ENCODE measurements at regions not wholly inside any gene's neighbourhood (a gene's known extent, or its start where the extent isn't known, plus 50 kb on each side); places are given as distances from the start of the nearest gene placed in this dataset.

- no peak for DNase-seq
- H3K27ac Mint-ChIP-seq, result no peak overlapping the region
- no peaks in the 10 kb centered on the region for H3K27me3 Mint-ChIP-seq
- no peaks in the 10 kb centered on the region for H3K36me3 Mint-ChIP-seq (ENCODE audit: low read depth)
- peaks cover 13% of the 10 kb centered on the region for H3K4me1 Mint-ChIP-seq (ENCODE audit: low read depth)
- no peaks in the 10 kb centered on the region for H3K9me3 Mint-ChIP-seq
- no peak overlapping the region for H3K4me3 Mint-ChIP-seq
Measured at GRCh38 chr1:234710381-234710780, 100.4 kb upstream of the IRF2BP2 start.

DNA sequence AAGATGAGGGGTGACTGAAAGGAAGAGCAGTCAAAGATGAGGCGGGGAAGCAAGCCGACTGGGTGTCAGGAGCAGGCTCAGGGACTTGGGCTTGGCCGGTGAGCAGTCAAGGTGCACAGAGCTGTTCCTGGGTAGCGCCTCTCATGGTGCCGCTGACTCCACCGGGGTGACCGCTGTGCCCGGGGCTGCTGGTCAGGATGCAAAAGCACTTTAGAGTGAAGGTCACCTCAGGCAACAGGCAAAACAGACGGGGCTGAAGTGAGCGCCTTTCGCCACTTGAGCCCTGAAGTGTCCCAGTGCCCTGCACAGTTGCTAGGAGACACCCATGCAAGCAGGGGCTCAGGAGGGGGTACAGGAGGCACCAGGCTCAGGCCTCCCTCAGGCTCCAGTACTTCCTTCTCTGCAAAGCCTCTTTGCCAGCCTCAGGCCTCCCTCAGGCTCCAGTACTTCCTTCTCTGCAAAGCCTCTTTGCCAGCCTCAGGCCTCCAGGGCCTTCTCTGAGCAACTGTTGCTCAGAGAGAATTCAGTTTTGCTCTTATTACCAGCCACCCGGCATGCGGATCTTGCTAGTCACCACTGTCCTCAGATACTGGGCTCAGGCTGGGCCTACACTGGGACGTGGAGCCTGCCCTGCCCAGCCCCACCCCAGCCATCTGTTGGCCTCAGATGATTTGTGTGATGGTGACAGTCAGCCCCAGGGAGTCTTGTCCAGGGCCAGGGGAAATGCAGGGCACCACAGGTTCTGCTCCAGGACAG is 99.7 kb upstream of the IRF2BP2 start:
- Mint-ChIP-seq H3K4me3 (no peak overlapping the region), H3K36me3 (ENCODE audit: low read depth) (no peaks in the 10 kb centered on the region), H3K9me3 (no peaks in the 10 kb centered on the region), H3K4me1 (ENCODE audit: low read depth) (peaks cover 15% of the 10 kb centered on the region), H3K27ac (no peak overlapping the region), H3K27me3 (no peaks in the 10 kb centered on the region)
- DNase-seq, result no peak

DNA sequence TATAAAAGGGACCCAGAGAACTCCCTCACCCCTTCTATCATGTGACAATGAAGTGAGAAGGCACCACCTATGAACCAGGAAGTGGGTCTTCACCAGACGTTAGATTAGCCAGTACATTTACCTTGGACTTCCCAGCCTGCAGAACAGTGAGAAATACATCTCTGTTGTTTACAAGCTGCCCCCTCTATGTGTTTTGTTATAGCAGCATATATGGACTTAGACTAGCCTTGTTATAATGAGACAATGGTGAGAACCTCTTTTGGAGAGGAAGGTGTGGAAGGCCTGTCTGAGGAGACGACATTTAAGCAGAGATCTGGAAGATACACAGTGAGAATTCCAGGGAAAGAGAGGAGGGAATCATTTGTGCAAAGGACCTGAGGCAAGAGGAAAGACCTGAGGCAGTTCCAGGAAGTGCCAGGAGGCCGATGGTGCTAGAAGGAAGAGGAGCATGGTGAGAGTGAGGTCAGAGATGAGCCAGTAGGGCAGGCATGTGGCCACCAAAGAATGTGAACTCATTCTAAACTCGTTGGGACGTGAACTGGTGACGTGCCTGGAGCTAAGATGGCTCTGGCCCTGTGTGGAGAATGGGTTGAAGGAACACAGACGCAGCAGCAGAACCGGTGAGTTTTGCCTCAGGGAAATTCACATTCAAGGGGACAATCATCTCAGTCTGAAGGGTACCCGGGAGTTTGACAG is 98.9 kb upstream of the IRF2BP2 start:
- Mint-ChIP-seq H3K27ac (no peak overlapping the region), H3K9me3 (no peaks in the 10 kb centered on the region), H3K4me1 (ENCODE audit: low read depth) (peaks cover 11% of the 10 kb centered on the region), H3K36me3 (ENCODE audit: low read depth) (no peaks in the 10 kb centered on the region), H3K27me3 (no peaks in the 10 kb centered on the region), H3K4me3 (no peak overlapping the region)
- no peak for DNase-seq

DNA sequence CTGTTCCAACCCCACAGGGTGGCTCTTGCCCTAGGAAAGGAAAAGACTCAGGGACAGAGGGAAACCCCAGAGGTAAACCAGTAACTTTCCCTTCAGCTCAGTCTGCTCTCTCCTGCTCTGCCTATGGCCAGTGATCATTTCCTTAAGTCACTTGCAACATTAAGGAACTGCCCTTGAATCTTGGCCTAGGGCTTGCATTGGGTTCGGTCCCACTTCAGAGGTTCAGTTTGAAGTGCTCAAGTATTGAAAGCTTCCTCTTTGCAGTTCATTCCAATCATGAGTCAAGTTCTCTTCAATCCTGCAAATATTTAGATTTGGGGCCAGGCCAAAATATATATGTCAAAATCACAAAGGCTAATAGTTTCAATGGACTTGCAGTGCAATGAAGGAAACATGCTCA is 97.7 kb upstream of the IRF2BP2 start:
- Mint-ChIP-seq H3K27ac (no peak overlapping the region), H3K4me1 (ENCODE audit: low read depth) (peaks cover 11% of the 10 kb centered on the region), H3K36me3 (ENCODE audit: low read depth) (no peaks in the 10 kb centered on the region), H3K4me3 (no peak overlapping the region), H3K27me3 (no peaks in the 10 kb centered on the region), H3K9me3 (no peaks in the 10 kb centered on the region)
- no peak for DNase-seq

GRCh38 chr1:234706931-234707330 is 97.0 kb upstream of the IRF2BP2 start:
- no peak for DNase-seq
- H3K27ac Mint-ChIP-seq, result no peak overlapping the region
- H3K4me1 Mint-ChIP-seq (ENCODE audit: low read depth), result peaks cover 11% of the 10 kb centered on the region
- H3K27me3 Mint-ChIP-seq, result no peaks in the 10 kb centered on the region
- H3K36me3 Mint-ChIP-seq (ENCODE audit: low read depth), result no peaks in the 10 kb centered on the region
- no peak overlapping the region for H3K4me3 Mint-ChIP-seq
- no peaks in the 10 kb centered on the region for H3K9me3 Mint-ChIP-seq

DNA sequence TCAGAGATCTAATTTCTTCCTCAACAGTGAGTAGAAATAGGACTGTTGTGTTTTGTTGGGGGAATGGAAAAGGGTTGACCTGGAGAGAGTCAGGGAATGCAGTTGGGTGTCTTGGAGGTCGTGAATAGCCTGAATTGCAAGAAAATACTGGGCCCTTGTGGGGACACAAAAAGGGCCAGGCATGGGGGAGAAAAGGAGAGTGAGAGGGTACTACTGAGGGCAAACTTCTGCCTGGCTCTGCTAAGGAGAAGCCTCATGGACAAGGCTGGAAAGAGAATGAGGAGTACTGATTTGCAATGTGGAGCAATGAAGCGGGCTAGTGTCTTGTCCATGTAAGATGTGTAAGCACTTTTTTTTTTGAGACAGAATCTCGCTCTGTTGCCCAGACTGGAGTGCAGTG is 96.2 kb upstream of the IRF2BP2 start:
- Mint-ChIP-seq H3K36me3 (ENCODE audit: low read depth) (no peaks in the 10 kb centered on the region), H3K27ac (no peak overlapping the region), H3K4me3 (no peak overlapping the region), H3K9me3 (no peaks in the 10 kb centered on the region), H3K4me1 (ENCODE audit: low read depth) (peaks cover 9% of the 10 kb centered on the region), H3K27me3 (no peaks in the 10 kb centered on the region)
- no peak for DNase-seq

DNA sequence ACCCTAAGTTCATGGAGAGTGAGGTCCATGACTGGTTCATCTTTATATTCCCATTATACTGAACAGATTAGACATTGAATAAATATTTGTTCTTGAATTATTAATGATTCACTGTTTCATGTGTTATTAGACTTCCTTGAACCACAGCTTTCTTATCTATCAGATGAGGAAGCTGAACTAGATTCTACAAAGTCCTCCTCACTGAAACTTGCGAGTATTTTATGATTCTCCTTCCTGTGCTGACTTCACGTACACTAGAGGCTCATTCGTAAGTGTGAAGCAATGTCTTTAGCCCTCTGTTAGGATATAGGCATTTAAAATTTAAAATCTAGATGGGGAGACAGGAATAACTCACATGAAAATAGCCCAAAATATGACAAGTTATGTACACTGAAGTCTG is 95.6 kb upstream of the IRF2BP2 start:
- Mint-ChIP-seq H3K27me3 (no peaks in the 10 kb centered on the region), H3K9me3 (no peaks in the 10 kb centered on the region), H3K27ac (no peak overlapping the region), H3K36me3 (ENCODE audit: low read depth) (no peaks in the 10 kb centered on the region), H3K4me1 (ENCODE audit: low read depth) (peaks cover 11% of the 10 kb centered on the region), H3K4me3 (no peak overlapping the region)
- no peak for DNase-seq

DNA sequence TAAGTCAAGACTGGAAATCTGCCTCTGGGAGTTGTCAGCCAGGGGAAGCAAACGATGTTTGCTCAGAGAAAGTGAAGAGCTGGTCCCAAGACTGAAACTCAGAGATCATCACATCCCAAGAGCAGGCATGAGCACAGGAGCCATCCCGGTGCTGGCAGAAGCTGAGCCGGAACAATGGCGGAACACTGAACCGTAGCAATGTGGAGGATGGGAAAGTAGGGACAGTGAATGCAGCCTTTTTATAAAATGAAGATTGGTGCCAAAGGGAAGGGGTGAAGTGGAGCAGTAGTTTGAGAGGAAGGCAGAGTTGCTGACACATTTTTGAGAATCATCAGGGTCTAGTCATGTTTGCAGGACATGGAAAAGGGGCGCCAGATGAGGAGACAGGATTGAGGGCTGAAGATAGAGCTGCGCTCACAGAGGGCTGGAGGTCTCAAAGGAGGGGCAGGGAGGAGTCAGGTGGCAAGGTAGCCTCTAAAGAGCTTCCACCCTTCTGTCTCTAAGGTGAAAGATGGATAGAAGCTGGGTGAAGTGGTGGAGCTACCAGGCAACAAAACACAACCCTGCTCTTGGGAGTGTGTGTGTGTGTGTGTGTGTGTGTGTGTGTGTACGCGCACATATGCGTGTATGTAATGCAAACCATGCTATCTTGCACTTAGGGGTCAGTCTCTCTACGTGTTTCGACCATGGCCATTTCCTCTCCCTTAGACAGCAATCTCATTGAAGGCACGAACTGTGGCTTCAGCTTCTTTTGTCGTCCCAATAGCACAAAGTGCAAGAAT is 94.3 kb upstream of the IRF2BP2 start:
- no peak for DNase-seq
- Mint-ChIP-seq H3K27ac (no peak overlapping the region), H3K36me3 (ENCODE audit: low read depth) (no peaks in the 10 kb centered on the region), H3K9me3 (no peaks in the 10 kb centered on the region), H3K27me3 (no peaks in the 10 kb centered on the region), H3K4me1 (ENCODE audit: low read depth) (peaks cover 19% of the 10 kb centered on the region), H3K4me3 (no peak overlapping the region)

GRCh38 chr1:234702342-234703000 is 92.5 kb upstream of the IRF2BP2 start:
- no peak overlapping the region for H3K4me3 Mint-ChIP-seq
- H3K9me3 Mint-ChIP-seq, result no peaks in the 10 kb centered on the region
- H3K36me3 Mint-ChIP-seq (ENCODE audit: low read depth), result no peaks in the 10 kb centered on the region
- no peak overlapping the region for H3K27ac Mint-ChIP-seq
- peaks cover 18% of the 10 kb centered on the region for H3K4me1 Mint-ChIP-seq (ENCODE audit: low read depth)
- no peak for DNase-seq
- H3K27me3 Mint-ChIP-seq, result no peaks in the 10 kb centered on the region

- Mint-ChIP-seq H3K4me1 (ENCODE audit: low read depth) (peaks cover 18% of the 10 kb centered on the region), H3K36me3 (ENCODE audit: low read depth) (no peaks in the 10 kb centered on the region), H3K27ac (no peak overlapping the region), H3K9me3 (no peaks in the 10 kb centered on the region), H3K27me3 (no peaks in the 10 kb centered on the region), H3K4me3 (no peak overlapping the region)
- DNase-seq, result no peak
Measured at GRCh38 chr1:234701737-234702341, 91.9 kb upstream of the IRF2BP2 start.

- H3K27ac Mint-ChIP-seq, result no peak overlapping the region
- no peaks in the 10 kb centered on the region for H3K9me3 Mint-ChIP-seq
- H3K4me3 Mint-ChIP-seq, result no peak overlapping the region
- no peaks in the 10 kb centered on the region for H3K27me3 Mint-ChIP-seq
- peaks cover 10% of the 10 kb centered on the region for H3K4me1 Mint-ChIP-seq (ENCODE audit: low read depth)
- no peak for DNase-seq
- H3K36me3 Mint-ChIP-seq (ENCODE audit: low read depth), result no peaks in the 10 kb centered on the region
Measured at GRCh38 chr1:234699795-234700665, 90.1 kb upstream of the IRF2BP2 start.

DNA sequence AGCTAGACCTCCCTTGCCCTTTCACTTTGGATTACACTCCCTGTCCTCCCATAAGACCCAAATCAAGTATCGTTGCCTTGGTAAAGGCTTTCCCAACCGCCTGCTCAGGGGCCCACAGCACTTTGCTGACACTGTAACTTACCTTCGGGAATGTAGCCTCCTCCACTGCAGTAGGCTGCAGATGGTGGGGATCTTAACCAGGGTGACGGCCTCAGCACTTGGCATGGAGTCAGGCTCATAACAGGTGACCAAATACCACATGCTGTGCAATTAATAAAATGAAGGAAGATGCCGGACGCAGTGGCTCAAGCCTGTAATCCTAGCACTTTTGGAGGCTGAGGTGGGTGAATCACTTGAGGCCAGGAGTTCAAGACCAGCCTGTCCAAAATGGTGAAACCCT is 88.7 kb upstream of the IRF2BP2 start:
- Mint-ChIP-seq H3K9me3 (no peaks in the 10 kb centered on the region), H3K27me3 (no peaks in the 10 kb centered on the region), H3K36me3 (ENCODE audit: low read depth) (no peaks in the 10 kb centered on the region), H3K27ac (no peak overlapping the region), H3K4me3 (no peak overlapping the region), H3K4me1 (ENCODE audit: low read depth) (peaks cover 10% of the 10 kb centered on the region)
- DNase-seq, result no peak

- no peak overlapping the region for H3K27ac Mint-ChIP-seq
- no peaks in the 10 kb centered on the region for H3K9me3 Mint-ChIP-seq
Measured at GRCh38 chr1:234697741-234698140, 87.8 kb upstream of the IRF2BP2 start.

More at GRCh38 chr1:234697741-234698140, 87.8 kb upstream of the IRF2BP2 start:
- DNase-seq, result no peak
- Mint-ChIP-seq H3K27me3 (no peaks in the 10 kb centered on the region), H3K36me3 (ENCODE audit: low read depth) (no peaks in the 10 kb centered on the region), H3K4me1 (ENCODE audit: low read depth) (peaks cover 10% of the 10 kb centered on the region), H3K4me3 (no peak overlapping the region)

Measured in activated T-cell treated with anti-CD3 and anti-CD28 coated beads, Interleukin-2, amount 50 U/mL, for 24 hours (primary cell).